ENCODE measurements at regions not wholly inside any gene's neighbourhood (a gene's known extent, or its start where the extent isn't known, plus 50 kb on each side); places are given as distances from the start of the nearest gene placed in this dataset.

- Histone ChIP-seq H3K79me2 (ENCODE audit: control insufficient read depth, insufficient read depth, low read length) (no peaks in the 10 kb centered on the region), H3K9me1 (replicated peaks; ENCODE audit: control insufficient read depth, extremely low read depth, insufficient read depth, low read length) (no peaks in the 10 kb centered on the region), H3K27ac (ENCODE audit: insufficient read depth, low read depth, low read length) (no peak overlapping the region), H3K27me3 (ENCODE audit: control insufficient read depth in 2 of 2, insufficient read depth in 2 of 2, low read length in 2 of 2) (no peaks in the 10 kb centered on the region), H3K9me3 (replicated peaks; ENCODE audit: control insufficient read depth, insufficient read depth, low read length) (no peaks in the 10 kb centered on the region), H3K36me3 (ENCODE audit: control insufficient read depth in 2 of 2, extremely low read depth in 1 of 2, insufficient read depth in 2 of 2, low read length in 2 of 2) (no peaks in the 10 kb centered on the region), H3K4me3 (replicated peaks in 1 of 3; ENCODE audit: insufficient read depth in 1 of 3, low read depth in 1 of 3, low read length in 3 of 3) (no peak overlapping the region), H3K9ac (replicated peaks; ENCODE audit: extremely low read depth, insufficient read depth, low read length) (no peak overlapping the region), H4K20me1 (replicated peaks; ENCODE audit: control insufficient read depth, extremely low read depth, insufficient read depth, low read length) (no peaks in the 10 kb centered on the region), H3K4me2 (ENCODE audit: insufficient read depth, low read length) (no peak overlapping the region), H2AFZ (ENCODE audit: low read depth, low read length) (no peak overlapping the region), H3K4me1 (ENCODE audit: control insufficient read depth, extremely low read depth, insufficient read depth, low read length) (no peaks in the 10 kb centered on the region)
- CTCF ChIA-PET, result no interaction called here
- BruUV-seq (replicated peaks), result no TSS peak
- TF ChIP-seq EZH2 (IDR thresholded peaks at IDR 0.05; ENCODE audit: borderline replicate concordance, low read depth, low read length, severe bottlenecking) (no peak), FOS (IDR thresholded peaks at IDR 0.05; ENCODE audit: borderline replicate concordance, insufficient read depth, low read length) (no peak), POLR2AphosphoS5 (IDR thresholded peaks at IDR 0.05; ENCODE audit: insufficient read depth, low read depth, low read length) (no peak), GATA2 (IDR thresholded peaks at IDR 0.05; ENCODE audit: insufficient read depth, insufficient read length, low read depth, low read length) (no peak), POLR2A (IDR thresholded peaks at IDR 0.05; ENCODE audit: low read depth, low read length) (no peak), MYC (IDR thresholded peaks at IDR 0.05; ENCODE audit: low read depth, low read length) (no peak), JUN (IDR thresholded peaks at IDR 0.05; ENCODE audit: borderline replicate concordance, insufficient read depth, insufficient read length, low read depth) (no peak)
- TF ChIP-seq, protein P1, sequence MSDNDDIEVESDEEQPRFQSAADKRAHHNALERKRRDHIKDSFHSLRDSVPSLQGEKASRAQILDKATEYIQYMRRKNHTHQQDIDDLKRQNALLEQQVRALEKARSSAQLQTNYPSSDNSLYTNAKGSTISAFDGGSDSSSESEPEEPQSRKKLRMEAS (IDR thresholded peaks at IDR 0.05; ENCODE audit: insufficient read depth, insufficient read length), result no peak
- TF ChIP-seq, protein P2, sequence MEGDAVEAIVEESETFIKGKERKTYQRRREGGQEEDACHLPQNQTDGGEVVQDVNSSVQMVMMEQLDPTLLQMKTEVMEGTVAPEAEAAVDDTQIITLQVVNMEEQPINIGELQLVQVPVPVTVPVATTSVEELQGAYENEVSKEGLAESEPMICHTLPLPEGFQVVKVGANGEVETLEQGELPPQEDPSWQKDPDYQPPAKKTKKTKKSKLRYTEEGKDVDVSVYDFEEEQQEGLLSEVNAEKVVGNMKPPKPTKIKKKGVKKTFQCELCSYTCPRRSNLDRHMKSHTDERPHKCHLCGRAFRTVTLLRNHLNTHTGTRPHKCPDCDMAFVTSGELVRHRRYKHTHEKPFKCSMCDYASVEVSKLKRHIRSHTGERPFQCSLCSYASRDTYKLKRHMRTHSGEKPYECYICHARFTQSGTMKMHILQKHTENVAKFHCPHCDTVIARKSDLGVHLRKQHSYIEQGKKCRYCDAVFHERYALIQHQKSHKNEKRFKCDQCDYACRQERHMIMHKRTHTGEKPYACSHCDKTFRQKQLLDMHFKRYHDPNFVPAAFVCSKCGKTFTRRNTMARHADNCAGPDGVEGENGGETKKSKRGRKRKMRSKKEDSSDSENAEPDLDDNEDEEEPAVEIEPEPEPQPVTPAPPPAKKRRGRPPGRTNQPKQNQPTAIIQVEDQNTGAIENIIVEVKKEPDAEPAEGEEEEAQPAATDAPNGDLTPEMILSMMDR (IDR thresholded peaks at IDR 0.05; ENCODE audit: extremely low read depth in 1 of 2, insufficient read depth in 1 of 2, low read depth in 1 of 2, low read length in 2 of 2), result no peak
- DNase-seq (ENCODE audit: low read depth, low spot score) (no peak), FAIRE-seq (no peak)
- dilution Hi-C loops (cut with MboI; ENCODE audit: extremely low pct_ligation_motif_present, low sequenced_read_pairs), result no loop called here
- intact Hi-C loops (cut with micrococcal nuclease), result no loop called here
- POLR2A ChIA-PET, result no interaction called here
Measured at GRCh38 chr1:37149296-37149695, 115.0 kb upstream of the GRIK3 start.

All from endothelial cell of umbilical vein (primary cell).